ENCODE measurements at regions not wholly inside any gene's neighbourhood (a gene's known extent, or its start where the extent isn't known, plus 50 kb on each side); places are given as distances from the start of the nearest gene placed in this dataset.

- TF ChIP-seq NRF1 (IDR thresholded peaks at IDR 0.05; ENCODE audit: low read depth, low read length) (no peak), CTCF (IDR thresholded peaks at IDR 0.05) (no peak), EP300 (IDR thresholded peaks at IDR 0.05; ENCODE audit: borderline replicate concordance in 1 of 2, low read depth in 1 of 2, low read length in 1 of 2) (no peak), USF2 (IDR thresholded peaks at IDR 0.05; ENCODE audit: borderline replicate concordance, low read depth, low read length) (no peak), NFIC (IDR thresholded peaks at IDR 0.05; ENCODE audit: borderline replicate concordance) (no peak), TAF1 (IDR thresholded peaks at IDR 0.05; ENCODE audit: borderline replicate concordance, low read depth, low read length) (no peak), REST (IDR thresholded peaks at IDR 0.05; ENCODE audit: low read depth, low read length) (no peak)
These were observed 95.9 kb upstream of the FBN2 start for GRCh38 chr5:128633901-128634300.
